Vagina (tissue), 2 donors: ENCODE measurements at regions not wholly inside any gene's neighbourhood (a gene's known extent, or its start where the extent isn't known, plus 50 kb on each side); places are given as distances from the start of the nearest gene placed in this dataset.

Experiments used
- DNase-seq, 2 donors: peaks; one replicate each; pipeline ENCODE4 v3.0.0-alpha.2; 2017; ENCODE audit errors: extremely low spot score in 2 of 2
- H3K27ac ChIP-seq: fragments of 200-600 bp; sonication (generic); one replicate; pipeline ENCODE4 v1.5.1; 2019
- H3K27me3 ChIP-seq: fragments of 200-600 bp; sonication (generic); one replicate; pipeline ENCODE4 v1.5.1; 2019
- H3K36me3 ChIP-seq, 2 donors: fragments of 200-600 bp; sonication (generic); one replicate each; pipeline ENCODE4 v1.5.1; 2017 to 2019
- H3K4me1 ChIP-seq: fragments of 200-600 bp; sonication (generic); one replicate; pipeline ENCODE4 v1.5.1; 2019
- H3K4me3 ChIP-seq, 2 donors: fragments of 200-600 bp; sonication (generic); 1 replicate in 1 of 2; 2 replicates in 1 of 2; pipeline ENCODE4 v1.5.1; 2016 to 2019
- H3K9me3 ChIP-seq: fragments of 200-600 bp; sonication (generic); one replicate; pipeline ENCODE4 v1.5.1; 2019
- CTCF ChIP-seq, 3 experiments: fragments of 450-650 bp in 2 of 3; fragments of 200-600 bp in 1 of 3; sonication (generic) in 1 of 3; IDR thresholded peaks; one replicate each; pipeline ENCODE4 v1.5.1; 2017 to 2019; ENCODE audit warnings: antibody characterized with exemption in 3 of 3, mild to moderate bottlenecking in 2 of 3, moderate library complexity in 2 of 3
- POLR2A ChIP-seq, 2 donors: fragments of 450-650 bp; IDR thresholded peaks; one replicate each; pipeline ENCODE4 v1.6.1; 2017; ENCODE audit warnings: antibody characterized with exemption in 2 of 2, mild to moderate bottlenecking in 2 of 2, moderate library complexity in 2 of 2
- POLR2AphosphoS5 ChIP-seq, 2 donors: sonication (generic); formaldehyde crosslinking; IDR thresholded peaks; one replicate each; pipeline ENCODE4 v1.9.0; 2017; ENCODE audit warnings: antibody characterized with exemption in 2 of 2, mild to moderate bottlenecking in 2 of 2, low read depth in 1 of 2; ENCODE audit not compliant: insufficient read depth in 1 of 2
- intact Hi-C: fragments of 100-400 bp; cut with DNase I; formaldehyde crosslinking; loops from one replicate; pipeline ENCODE4 v1.15.1; 2023

DNA sequence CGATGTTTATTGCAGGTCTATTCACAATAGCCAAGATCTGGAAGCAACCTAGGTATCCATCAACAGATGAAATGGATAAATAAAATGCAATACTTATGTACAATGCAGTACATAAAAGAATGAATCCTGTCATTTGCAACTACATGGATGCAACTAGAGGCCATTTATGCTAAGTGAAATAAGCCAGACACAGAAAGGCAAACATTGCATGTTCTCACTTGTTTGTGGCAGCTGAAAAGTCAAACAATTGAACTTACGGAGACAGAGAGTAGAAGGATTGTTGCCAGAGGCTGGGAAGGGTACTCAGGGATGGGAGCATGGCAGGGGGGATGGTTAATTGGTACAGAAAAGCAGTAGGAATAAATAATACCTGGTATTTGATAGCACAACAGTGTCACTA, 563.9 kb downstream of the TMX3 start:
- TF ChIP-seq POLR2AphosphoS5 (IDR thresholded peaks at IDR 0.05; ENCODE audit: insufficient read depth in 1 of 2, low read depth in 1 of 2) (no peak), CTCF (IDR thresholded peaks at IDR 0.05) (no peak), POLR2A (IDR thresholded peaks at IDR 0.05) (no peak)
- intact Hi-C loops, result no loop called here
- H3K4me3 ChIP-seq, result no peak overlapping the region
- no peak for DNase-seq
- H3K9me3 ChIP-seq, result no peaks in the 10 kb centered on the region
- H3K4me1 ChIP-seq, result no peaks in the 10 kb centered on the region
- no peak overlapping the region for H3K27ac ChIP-seq
- no peaks in the 10 kb centered on the region for H3K27me3 ChIP-seq
- H3K36me3 ChIP-seq, result no peaks in the 10 kb centered on the region

GRCh38 chr18:68148863-68149262, 566.0 kb downstream of the TMX3 start:
- Histone ChIP-seq H3K27me3 (no peaks in the 10 kb centered on the region), H3K4me3 (no peak overlapping the region), H3K4me1 (no peaks in the 10 kb centered on the region), H3K36me3 (no peaks in the 10 kb centered on the region), H3K9me3 (no peaks in the 10 kb centered on the region), H3K27ac (no peak overlapping the region)
- TF ChIP-seq CTCF (IDR thresholded peaks at IDR 0.05) (no peak), POLR2A (IDR thresholded peaks at IDR 0.05) (no peak), POLR2AphosphoS5 (IDR thresholded peaks at IDR 0.05; ENCODE audit: insufficient read depth in 1 of 2, low read depth in 1 of 2) (no peak)
- no peak for DNase-seq
- intact Hi-C loops, result no loop called here

- Histone ChIP-seq H3K36me3 (no peaks in the 10 kb centered on the region), H3K9me3 (no peaks in the 10 kb centered on the region), H3K4me3 (no peak overlapping the region), H3K27me3 (no peaks in the 10 kb centered on the region), H3K27ac (no peak overlapping the region), H3K4me1 (no peaks in the 10 kb centered on the region)
- DNase-seq, result no peak
- intact Hi-C loops, result no loop called here
- no peak for TF ChIP-seq POLR2AphosphoS5 (IDR thresholded peaks at IDR 0.05; ENCODE audit: insufficient read depth in 1 of 2, low read depth in 1 of 2)
- no peak for TF ChIP-seq CTCF (IDR thresholded peaks at IDR 0.05)
- no peak for TF ChIP-seq POLR2A (IDR thresholded peaks at IDR 0.05)
These were observed 567.2 kb downstream of the TMX3 start for GRCh38 chr18:68147728-68148127.

DNA sequence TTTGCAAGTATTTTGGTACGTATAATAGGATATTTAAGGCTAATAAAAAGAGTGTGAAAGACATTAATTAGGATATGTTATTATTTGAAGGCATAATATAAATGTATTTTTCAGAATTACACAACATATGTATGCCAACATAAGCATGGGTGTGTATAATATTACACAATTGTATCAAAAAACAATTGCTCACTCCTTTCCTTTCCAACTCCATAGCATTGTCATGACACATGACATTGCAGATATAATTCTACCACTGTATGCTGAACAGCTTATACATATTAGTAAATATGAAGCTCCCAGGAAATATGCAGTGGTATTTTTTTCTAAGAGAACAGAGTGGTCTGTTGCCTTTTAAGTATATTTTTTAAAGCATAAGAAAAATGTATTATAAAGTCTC, 593.1 kb downstream of the TMX3 start:
- Histone ChIP-seq H3K9me3 (no peaks in the 10 kb centered on the region), H3K4me3 (no peak overlapping the region), H3K27me3 (no peaks in the 10 kb centered on the region), H3K4me1 (no peaks in the 10 kb centered on the region), H3K27ac (no peak overlapping the region), H3K36me3 (no peaks in the 10 kb centered on the region)
- DNase-seq, result no peak
- intact Hi-C loops, result no loop called here
- no peak for TF ChIP-seq CTCF (IDR thresholded peaks at IDR 0.05)
- TF ChIP-seq POLR2AphosphoS5 (IDR thresholded peaks at IDR 0.05; ENCODE audit: insufficient read depth in 1 of 2, low read depth in 1 of 2), result no peak
- no peak for TF ChIP-seq POLR2A (IDR thresholded peaks at IDR 0.05)

DNA sequence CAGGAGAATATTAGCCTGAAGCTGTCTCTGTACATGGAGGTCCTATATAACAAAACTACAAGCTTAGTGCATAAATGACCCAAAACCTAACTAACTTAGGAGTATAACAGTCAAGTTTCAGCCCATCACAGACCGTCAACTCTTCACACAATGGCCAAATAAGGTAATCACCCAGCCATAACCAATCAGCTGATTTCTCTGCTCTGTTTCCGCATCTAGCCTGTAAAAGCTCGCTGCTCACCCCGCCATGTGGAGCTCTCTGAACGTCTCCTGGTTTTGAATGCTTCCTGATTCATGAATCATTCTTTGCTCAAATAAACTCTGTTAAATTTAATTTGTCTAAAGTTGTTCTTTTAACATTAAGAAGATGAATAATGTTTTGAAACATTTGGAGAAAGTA, 593.6 kb downstream of the TMX3 start:
- Histone ChIP-seq H3K36me3 (no peaks in the 10 kb centered on the region), H3K4me1 (no peaks in the 10 kb centered on the region), H3K27ac (no peak overlapping the region), H3K27me3 (no peaks in the 10 kb centered on the region), H3K4me3 (no peak overlapping the region), H3K9me3 (no peaks in the 10 kb centered on the region)
- DNase-seq, result no peak
- intact Hi-C loops, result no loop called here
- TF ChIP-seq CTCF (IDR thresholded peaks at IDR 0.05) (no peak), POLR2AphosphoS5 (IDR thresholded peaks at IDR 0.05; ENCODE audit: insufficient read depth in 1 of 2, low read depth in 1 of 2) (no peak), POLR2A (IDR thresholded peaks at IDR 0.05) (no peak)
